Thyroid gland (tissue), 4 donors: ENCODE measurements at regions not wholly inside any gene's neighbourhood (a gene's known extent, or its start where the extent isn't known, plus 50 kb on each side); places are given as distances from the start of the nearest gene placed in this dataset.

ENCODE experiments used
- DNase-seq, 2 donors: peaks; one replicate each; pipeline ENCODE4 v3.0.0-alpha.2; 2019
- H3K27ac ChIP-seq, 3 donors: fragments of 200-600 bp; sonication (generic); 1 replicate in 2 of 3; 2 replicates in 1 of 3; pipeline ENCODE4 v1.5.1; 2016 to 2019; ENCODE audit warnings: mild to moderate bottlenecking in 1 of 3, moderate library complexity in 1 of 3
- H3K27me3 ChIP-seq: fragments of 200-600 bp; sonication (generic); one replicate; pipeline ENCODE4 v1.5.1; 2019
- H3K36me3 ChIP-seq, 2 donors: fragments of 200-600 bp; sonication (generic); one replicate each; pipeline ENCODE4 v1.5.1; 2016 to 2019
- H3K4me1 ChIP-seq, 2 donors: fragments of 200-600 bp; sonication (generic); one replicate each; pipeline ENCODE4 v1.5.1; 2017 to 2019
- H3K4me3 ChIP-seq, 3 donors: fragments of 200-600 bp; sonication (generic); replicated peaks in 1 of 3; 1 replicate in 2 of 3; 2 replicates in 1 of 3; pipeline ENCODE4 v1.5.1; 2016; ENCODE audit warnings: mild to moderate bottlenecking in 1 of 3
- H3K9me3 ChIP-seq: fragments of 200-600 bp; sonication (generic); one replicate; pipeline ENCODE4 v1.5.1; 2017
- POLR2A ChIP-seq, 2 donors: fragments of 450-650 bp; IDR thresholded peaks; one replicate each; pipeline ENCODE4 v1.6.1; 2017; ENCODE audit warnings: antibody characterized with exemption in 2 of 2, mild to moderate bottlenecking in 2 of 2, moderate library complexity in 1 of 2
- WGBS, 2 donors: methylation state at CpG; one replicate each; pipeline ENCODE4 v1.1.5; 2017; 5-methylcytosine and 5-hydroxymethylcytosine counted together
- intact Hi-C: fragments of 100-400 bp; cut with DNase I; formaldehyde crosslinking; loops from one replicate; pipeline ENCODE4 v1.15.1; 2023
- TF ChIP-seq, protein P1 (sequence below), 6 experiments: fragments of 200-600 bp in 3 of 6; fragments of 450-650 bp in 3 of 6; sonication (generic) in 3 of 6; IDR thresholded peaks; one replicate each; pipeline ENCODE4 v1.5.1; 2016 to 2019; ENCODE audit warnings: antibody characterized with exemption in 6 of 6, mild to moderate bottlenecking in 2 of 6, inconsistent platforms in 1 of 6, moderate library complexity in 1 of 6

DNA sequence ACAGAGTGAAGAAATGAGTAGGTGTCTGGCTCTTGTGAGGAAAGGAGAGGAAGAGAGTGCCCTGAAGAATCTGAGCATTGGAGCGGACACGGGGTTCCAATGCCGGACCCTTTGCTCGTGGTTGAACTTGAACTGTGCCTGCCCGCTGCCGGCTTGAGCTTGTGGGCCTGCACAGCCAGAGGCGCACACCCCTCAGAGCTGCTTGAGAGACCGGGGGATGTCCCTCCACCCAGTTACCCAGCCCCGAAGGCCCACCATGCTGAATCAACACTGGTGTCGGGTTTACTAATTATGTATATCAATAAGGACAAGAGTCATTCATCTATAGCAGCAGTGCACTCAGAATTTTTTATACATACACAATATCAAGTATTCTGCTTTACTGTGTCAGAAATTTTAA lies 218.3 kb upstream of the CST7 start:
- TF ChIP-seq, protein P1, sequence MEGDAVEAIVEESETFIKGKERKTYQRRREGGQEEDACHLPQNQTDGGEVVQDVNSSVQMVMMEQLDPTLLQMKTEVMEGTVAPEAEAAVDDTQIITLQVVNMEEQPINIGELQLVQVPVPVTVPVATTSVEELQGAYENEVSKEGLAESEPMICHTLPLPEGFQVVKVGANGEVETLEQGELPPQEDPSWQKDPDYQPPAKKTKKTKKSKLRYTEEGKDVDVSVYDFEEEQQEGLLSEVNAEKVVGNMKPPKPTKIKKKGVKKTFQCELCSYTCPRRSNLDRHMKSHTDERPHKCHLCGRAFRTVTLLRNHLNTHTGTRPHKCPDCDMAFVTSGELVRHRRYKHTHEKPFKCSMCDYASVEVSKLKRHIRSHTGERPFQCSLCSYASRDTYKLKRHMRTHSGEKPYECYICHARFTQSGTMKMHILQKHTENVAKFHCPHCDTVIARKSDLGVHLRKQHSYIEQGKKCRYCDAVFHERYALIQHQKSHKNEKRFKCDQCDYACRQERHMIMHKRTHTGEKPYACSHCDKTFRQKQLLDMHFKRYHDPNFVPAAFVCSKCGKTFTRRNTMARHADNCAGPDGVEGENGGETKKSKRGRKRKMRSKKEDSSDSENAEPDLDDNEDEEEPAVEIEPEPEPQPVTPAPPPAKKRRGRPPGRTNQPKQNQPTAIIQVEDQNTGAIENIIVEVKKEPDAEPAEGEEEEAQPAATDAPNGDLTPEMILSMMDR (IDR thresholded peaks at IDR 0.05) = no peak
- TF ChIP-seq POLR2A (IDR thresholded peaks at IDR 0.05) = no peak
- WGBS, 2 donors = 86 to 96% methylated on average over 10 of the region's 10 CpGs
- intact Hi-C loops = no loop called here
- no peaks in the 10 kb centered on the region for H3K36me3 ChIP-seq
- no peak overlapping the region for H3K4me3 ChIP-seq
- H3K4me1 ChIP-seq = no peaks in the 10 kb centered on the region
- no peak for DNase-seq
- H3K27ac ChIP-seq = no peak overlapping the region
- H3K9me3 ChIP-seq = no peaks in the 10 kb centered on the region
- H3K27me3 ChIP-seq = no peaks in the 10 kb centered on the region

DNA sequence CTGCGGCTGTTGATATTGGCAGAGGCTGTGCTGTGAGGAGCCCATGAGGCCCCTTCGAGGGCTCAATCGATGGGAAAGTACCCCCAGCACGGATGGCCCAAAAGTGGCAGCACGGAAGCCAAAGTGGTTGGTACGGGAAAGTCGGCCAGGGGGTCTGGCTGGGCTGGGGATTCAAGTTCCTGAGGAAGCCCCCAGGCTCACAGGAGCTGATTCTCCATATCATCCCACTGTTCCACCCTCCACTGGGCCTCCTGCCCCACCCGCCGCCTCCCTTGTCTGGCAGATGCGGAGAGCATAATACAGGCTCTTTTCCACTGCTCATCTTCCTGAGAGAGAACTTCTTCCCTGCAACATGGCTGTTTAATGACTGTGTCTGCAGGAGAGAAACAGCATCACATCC lies 217.8 kb upstream of the CST7 start:
- no peaks in the 10 kb centered on the region for H3K27me3 ChIP-seq
- no peak overlapping the region for H3K27ac ChIP-seq
- H3K9me3 ChIP-seq = no peaks in the 10 kb centered on the region
- TF ChIP-seq, protein P1 (IDR thresholded peaks at IDR 0.05) = no peak
- no peak for TF ChIP-seq POLR2A (IDR thresholded peaks at IDR 0.05)
- intact Hi-C loops = no loop called here
- WGBS, 2 donors = 80 to 81% methylated on average over 10 of the region's 10 CpGs
- no peaks in the 10 kb centered on the region for H3K4me1 ChIP-seq
- H3K36me3 ChIP-seq = no peaks in the 10 kb centered on the region
- no peak overlapping the region for H3K4me3 ChIP-seq
- no peak for DNase-seq

DNA sequence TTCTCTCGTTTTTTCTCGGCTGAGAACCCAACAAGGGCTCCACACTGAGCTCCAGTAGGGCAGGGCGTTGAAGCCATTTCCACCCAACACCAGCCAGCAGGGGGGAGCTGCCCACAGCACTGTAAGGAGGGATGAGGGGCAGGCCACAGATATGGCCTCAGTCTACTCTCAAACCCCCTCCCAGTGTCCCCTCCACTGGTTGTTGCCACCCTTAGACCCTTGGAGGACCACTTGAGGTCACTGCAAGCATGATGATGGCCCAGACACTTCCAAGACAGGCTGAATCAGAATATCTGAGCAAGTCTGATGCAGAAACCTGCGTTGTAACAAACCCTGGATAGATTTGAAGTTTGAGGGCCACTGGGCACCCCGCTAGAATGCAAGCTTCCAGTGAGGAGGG lies 217.0 kb upstream of the CST7 start:
- no peaks in the 10 kb centered on the region for H3K36me3 ChIP-seq
- H3K4me3 ChIP-seq = no peak overlapping the region
- TF ChIP-seq, protein P1 (IDR thresholded peaks at IDR 0.05) = no peak
- no peak for TF ChIP-seq POLR2A (IDR thresholded peaks at IDR 0.05)
- 91% methylated on average over 5 of the region's 5 CpGs for WGBS, 2 donors
- intact Hi-C loops = no loop called here
- H3K9me3 ChIP-seq = no peaks in the 10 kb centered on the region
- no peaks in the 10 kb centered on the region for H3K4me1 ChIP-seq
- no peaks in the 10 kb centered on the region for H3K27me3 ChIP-seq
- H3K27ac ChIP-seq = no peak overlapping the region
- DNase-seq = no peak

DNA sequence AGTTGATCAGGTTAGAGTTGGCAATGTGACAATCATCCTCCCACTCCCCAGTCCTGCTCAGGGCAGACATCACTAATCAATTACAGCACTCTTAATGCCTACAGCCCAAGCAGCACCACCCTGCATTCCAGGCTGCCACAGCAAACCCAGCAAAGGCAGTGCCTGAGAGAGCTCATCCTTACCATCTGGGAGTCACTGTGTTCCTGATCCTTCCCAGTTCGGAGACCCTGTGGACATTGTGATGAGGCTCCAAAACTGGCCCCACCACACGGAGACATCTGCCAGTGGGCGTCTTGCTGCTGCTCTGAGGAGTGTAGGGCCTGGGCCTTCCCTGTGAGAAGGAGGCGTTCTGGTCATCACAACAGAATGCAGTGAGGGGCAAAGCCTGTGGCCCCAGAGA lies 216.5 kb upstream of the CST7 start:
- no peaks in the 10 kb centered on the region for H3K4me1 ChIP-seq
- no peaks in the 10 kb centered on the region for H3K9me3 ChIP-seq
- intact Hi-C loops = no loop called here
- H3K27ac ChIP-seq = no peak overlapping the region
- no peaks in the 10 kb centered on the region for H3K27me3 ChIP-seq
- no peak overlapping the region for H3K4me3 ChIP-seq
- WGBS, 2 donors = 88 to 95% methylated on average over 3 to 4 of the region's 4 CpGs
- no peak for DNase-seq
- no peaks in the 10 kb centered on the region for H3K36me3 ChIP-seq
- TF ChIP-seq, protein P1 (IDR thresholded peaks at IDR 0.05) = no peak
- TF ChIP-seq POLR2A (IDR thresholded peaks at IDR 0.05) = no peak

DNA sequence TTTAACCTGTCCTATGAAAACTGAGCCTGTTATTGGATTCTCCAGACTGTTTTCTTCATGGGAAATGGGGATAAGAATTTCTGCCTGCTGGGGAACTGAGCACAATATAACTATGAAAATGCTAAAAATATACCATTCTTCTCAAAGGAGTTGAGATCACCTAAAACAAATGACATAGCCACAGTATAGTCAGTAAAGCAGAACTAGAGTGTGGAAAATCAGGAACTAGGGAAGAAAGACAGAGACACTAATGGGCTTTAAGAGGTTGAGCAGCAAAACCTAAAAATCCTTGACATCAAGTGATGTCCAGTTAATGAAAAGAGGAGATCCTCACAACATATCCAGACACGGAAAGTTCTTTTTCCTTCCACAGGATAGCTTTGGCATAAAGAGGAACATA lies 215.7 kb upstream of the CST7 start:
- intact Hi-C loops = no loop called here
- H3K27me3 ChIP-seq = no peaks in the 10 kb centered on the region
- TF ChIP-seq, protein P1 (IDR thresholded peaks at IDR 0.05) = no peak
- TF ChIP-seq POLR2A (IDR thresholded peaks at IDR 0.05) = no peak
- H3K4me3 ChIP-seq = no peak overlapping the region
- no peak for DNase-seq
- no peak overlapping the region for H3K27ac ChIP-seq
- WGBS, 2 donors = 100% methylated on average over 1 of the region's 1 CpG
- H3K9me3 ChIP-seq = no peaks in the 10 kb centered on the region
- H3K36me3 ChIP-seq = no peaks in the 10 kb centered on the region
- no peaks in the 10 kb centered on the region for H3K4me1 ChIP-seq
